Lower leg skin (tissue), 3 donors: ENCODE measurements at regions not wholly inside any gene's neighbourhood (a gene's known extent, or its start where the extent isn't known, plus 50 kb on each side); places are given as distances from the start of the nearest gene placed in this dataset.

Experiments used
- POLR2A ChIP-seq, 2 donors: fragments of 450-650 bp; IDR thresholded peaks; one replicate each; pipeline ENCODE4 v1.6.1; 2016 to 2017; ENCODE audit warnings: antibody characterized with exemption in 2 of 2, mild to moderate bottlenecking in 1 of 2, moderate library complexity in 1 of 2
- TF ChIP-seq, protein P1 (sequence below), 3 donors: fragments of 450-650 bp; IDR thresholded peaks; one replicate each; pipeline ENCODE4 v1.5.1; 2016; ENCODE audit warnings: antibody characterized with exemption in 3 of 3, mild to moderate bottlenecking in 3 of 3, moderate library complexity in 2 of 3

DNA sequence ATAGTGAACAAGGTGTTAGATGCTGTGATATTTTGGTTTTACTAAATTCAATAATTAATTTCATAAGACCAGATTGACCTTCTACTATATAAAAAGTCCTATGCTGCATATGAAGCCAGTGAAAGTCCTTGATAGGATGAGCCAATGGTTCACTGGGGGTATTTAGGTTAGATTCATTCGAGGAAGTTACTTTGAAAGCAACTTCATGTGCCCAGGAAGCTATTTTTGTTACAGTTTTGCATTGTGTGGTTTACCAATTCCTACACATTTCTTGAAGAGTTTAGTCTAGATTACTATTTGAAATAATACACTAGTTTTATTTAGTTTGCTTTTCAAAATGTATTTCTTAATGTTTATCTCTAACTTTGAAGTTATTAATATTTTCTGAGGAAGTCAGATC, 58.5 kb upstream of the RMST start:
- TF ChIP-seq, protein P1, sequence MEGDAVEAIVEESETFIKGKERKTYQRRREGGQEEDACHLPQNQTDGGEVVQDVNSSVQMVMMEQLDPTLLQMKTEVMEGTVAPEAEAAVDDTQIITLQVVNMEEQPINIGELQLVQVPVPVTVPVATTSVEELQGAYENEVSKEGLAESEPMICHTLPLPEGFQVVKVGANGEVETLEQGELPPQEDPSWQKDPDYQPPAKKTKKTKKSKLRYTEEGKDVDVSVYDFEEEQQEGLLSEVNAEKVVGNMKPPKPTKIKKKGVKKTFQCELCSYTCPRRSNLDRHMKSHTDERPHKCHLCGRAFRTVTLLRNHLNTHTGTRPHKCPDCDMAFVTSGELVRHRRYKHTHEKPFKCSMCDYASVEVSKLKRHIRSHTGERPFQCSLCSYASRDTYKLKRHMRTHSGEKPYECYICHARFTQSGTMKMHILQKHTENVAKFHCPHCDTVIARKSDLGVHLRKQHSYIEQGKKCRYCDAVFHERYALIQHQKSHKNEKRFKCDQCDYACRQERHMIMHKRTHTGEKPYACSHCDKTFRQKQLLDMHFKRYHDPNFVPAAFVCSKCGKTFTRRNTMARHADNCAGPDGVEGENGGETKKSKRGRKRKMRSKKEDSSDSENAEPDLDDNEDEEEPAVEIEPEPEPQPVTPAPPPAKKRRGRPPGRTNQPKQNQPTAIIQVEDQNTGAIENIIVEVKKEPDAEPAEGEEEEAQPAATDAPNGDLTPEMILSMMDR (IDR thresholded peaks at IDR 0.05): no peak
- TF ChIP-seq POLR2A (IDR thresholded peaks at IDR 0.05): no peak
